ENCODE measurements at regions not wholly inside any gene's neighbourhood (a gene's known extent, or its start where the extent isn't known, plus 50 kb on each side); places are given as distances from the start of the nearest gene placed in this dataset.

GRCh38 chr10:118408181-118408580 is 66.1 kb upstream of the FAM204A start:
- no peak for DNase-seq

GRCh38 chr10:118407777-118408176 is 65.7 kb upstream of the FAM204A start:
- DNase-seq, result no peak

- no peak for DNase-seq
Observed at GRCh38 chr10:118407026-118407425, 64.9 kb upstream of the FAM204A start.

GRCh38 chr10:118405928-118406327 is 63.8 kb upstream of the FAM204A start:
- DNase-seq, result no peak

GRCh38 chr10:118403967-118404366 is 61.8 kb upstream of the FAM204A start:
- no peak for DNase-seq

GRCh38 chr10:118401708-118402193 is 59.6 kb upstream of the FAM204A start:
- no peak for DNase-seq

- no peak for DNase-seq
Observed at GRCh38 chr10:118397391-118397790, 55.3 kb upstream of the FAM204A start.

- no peak for DNase-seq
Observed at GRCh38 chr10:118395947-118396346, 53.8 kb upstream of the FAM204A start.

GRCh38 chr10:118394301-118395200 is 52.4 kb upstream of the FAM204A start:
- no peak for DNase-seq

- no peak for DNase-seq
Observed at GRCh38 chr10:118392761-118393160, 50.6 kb upstream of the FAM204A start.
